Small intestine (tissue), 7 donors: ENCODE measurements at regions not wholly inside any gene's neighbourhood (a gene's known extent, or its start where the extent isn't known, plus 50 kb on each side); places are given as distances from the start of the nearest gene placed in this dataset.
"Not testable (repeated sequence)": the region's sequence is repeated elsewhere in the genome, so short reads cannot be mapped to it uniquely, and the experiment has no call there.

ENCODE experiments used
- DNase-seq, 2 donors: peaks; one replicate each; pipeline versions ENCODE4 v3.0.0 to v3.0.0-alpha.2; 2013
- FAIRE-seq: peaks from 2 replicates; lab custom pipeline; 2012; peaks lifted over from hg19 to GRCh38; lab: Jason Lieb, UNC
- H3K27ac ChIP-seq, 3 donors: one replicate each; pipeline ENCODE4 v1.5.1; 2013; ENCODE audit warnings: low read length in 2 of 3, mild to moderate bottlenecking in 2 of 3, control low read depth in 1 of 3, inconsistent platforms in 1 of 3, low read depth in 1 of 3, moderate library complexity in 1 of 3
- H3K27me3 ChIP-seq, 3 donors: one replicate each; pipeline ENCODE4 v1.6.1; 2013; ENCODE audit warnings: low read length in 3 of 3, inconsistent platforms in 1 of 3; ENCODE audit not compliant: control insufficient read depth in 3 of 3, insufficient read depth in 3 of 3
- H3K36me3 ChIP-seq, 3 donors: one replicate each; pipeline ENCODE4 v1.6.1; 2013; ENCODE audit warnings: low read length in 3 of 3, inconsistent platforms in 1 of 3, low read depth in 1 of 3, mild to moderate bottlenecking in 1 of 3, moderate library complexity in 1 of 3; ENCODE audit not compliant: control insufficient read depth in 3 of 3, insufficient read depth in 2 of 3
- H3K4me1 ChIP-seq, 3 donors: one replicate each; pipeline ENCODE4 v1.6.1; 2013; ENCODE audit warnings: low read length in 2 of 3, inconsistent platforms in 1 of 3, low read depth in 1 of 3, mild to moderate bottlenecking in 1 of 3, moderate library complexity in 1 of 3; ENCODE audit not compliant: control insufficient read depth in 3 of 3, insufficient read depth in 2 of 3
- H3K4me3 ChIP-seq, 3 donors: one replicate each; pipeline ENCODE4 v1.5.1; 2013; ENCODE audit warnings: low read length in 3 of 3, control low read depth in 1 of 3, inconsistent platforms in 1 of 3, low read depth in 1 of 3, mild to moderate bottlenecking in 1 of 3, moderate library complexity in 1 of 3
- H3K9me3 ChIP-seq, 2 donors: one replicate each; pipeline ENCODE4 v1.6.1; 2013; ENCODE audit warnings: low read depth in 1 of 2, low read length in 1 of 2; ENCODE audit not compliant: control insufficient read depth in 2 of 2, insufficient read depth in 1 of 2
- WGBS, 3 donors: extraction: QIAGEN DNeasy Blood & Tissue Kit; methylation state at CpG; one replicate each; pipeline ENCODE4 v1.1.7; 2013; 5-methylcytosine and 5-hydroxymethylcytosine counted together
- donor health status: healthy with polysubstance abuse.
- donor health status: control.
- donor health status: control.
- donor health status: Bipolar disorder and iron deficiency.
- donor health status: healthy.

GRCh38 chr14:37760275-37760674 is 164.8 kb downstream of the TTC6 start:
- FAIRE-seq, H3K36me3 ChIP-seq, H3K27ac ChIP-seq, H3K9me3 ChIP-seq, DNase-seq, H3K4me1 ChIP-seq, H3K27me3 ChIP-seq, H3K4me3 ChIP-seq: not testable (repeated sequence)
- 29 to 42% (median 37%) methylated on average over 2 of the region's 2 CpGs for WGBS, 3 donors

- Histone ChIP-seq H3K4me1 (no peaks in the 10 kb centered on the region), H3K27me3 (no peaks in the 10 kb centered on the region), H3K27ac (no peak overlapping the region), H3K36me3 (no peaks in the 10 kb centered on the region), H3K4me3 (no peak overlapping the region), H3K9me3 (no peaks in the 10 kb centered on the region)
- FAIRE-seq, result no peak
- 69 to 93% (median 89%) methylated on average over 3 of the region's 3 CpGs for WGBS, 3 donors
- DNase-seq, result no peak
These were observed 167.8 kb downstream of the TTC6 start for GRCh38 chr14:37763266-37763665.

DNA sequence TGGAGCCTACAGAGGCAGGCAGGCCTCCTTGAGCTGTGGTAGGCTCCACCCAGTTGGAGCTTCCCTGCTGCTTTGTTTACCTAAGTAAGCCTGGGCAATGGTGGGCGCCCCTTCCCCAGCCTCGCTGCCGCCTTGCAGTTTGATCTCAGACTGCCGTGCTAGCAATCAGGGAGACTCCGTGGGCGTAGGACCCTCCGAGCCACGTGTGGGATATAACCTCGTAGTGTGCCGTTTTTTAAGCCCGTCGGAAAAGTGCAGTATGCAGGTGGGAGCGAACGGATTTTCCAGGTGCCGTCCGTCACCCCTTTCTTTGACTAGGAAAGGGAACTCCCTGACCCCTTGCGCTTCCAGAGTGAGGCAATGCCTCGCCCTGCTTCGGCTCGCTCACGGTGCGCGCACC is 176.9 kb downstream of the TTC6 start:
- FAIRE-seq, H3K4me1 ChIP-seq, DNase-seq, H3K36me3 ChIP-seq, H3K4me3 ChIP-seq, H3K27me3 ChIP-seq, H3K9me3 ChIP-seq, H3K27ac ChIP-seq: not testable (repeated sequence)
- 87 to 94% (median 94%) methylated on average over 23 of the region's 23 CpGs for WGBS, 3 donors

- FAIRE-seq (no peak), DNase-seq (no peak)
- 90 to 97% (median 92%) methylated on average over 4 of the region's 4 CpGs for WGBS, 3 donors
- no peaks in the 10 kb centered on the region for H3K27me3 ChIP-seq
- peaks cover 1 to 6% of the 10 kb centered on the region in 2 donors for H3K9me3 ChIP-seq
- no peak overlapping the region for H3K4me3 ChIP-seq
- no peaks in the 10 kb centered on the region for H3K4me1 ChIP-seq
- H3K27ac ChIP-seq, result no peak overlapping the region
- peaks cover 0 to 4% (median 0%) of the 10 kb centered on the region in 3 donors for H3K36me3 ChIP-seq
These were observed 181.5 kb downstream of the TTC6 start for GRCh38 chr14:37776791-37777499.

GRCh38 chr14:37778135-37778943 is 182.9 kb downstream of the TTC6 start:
- no peak for FAIRE-seq

DNA sequence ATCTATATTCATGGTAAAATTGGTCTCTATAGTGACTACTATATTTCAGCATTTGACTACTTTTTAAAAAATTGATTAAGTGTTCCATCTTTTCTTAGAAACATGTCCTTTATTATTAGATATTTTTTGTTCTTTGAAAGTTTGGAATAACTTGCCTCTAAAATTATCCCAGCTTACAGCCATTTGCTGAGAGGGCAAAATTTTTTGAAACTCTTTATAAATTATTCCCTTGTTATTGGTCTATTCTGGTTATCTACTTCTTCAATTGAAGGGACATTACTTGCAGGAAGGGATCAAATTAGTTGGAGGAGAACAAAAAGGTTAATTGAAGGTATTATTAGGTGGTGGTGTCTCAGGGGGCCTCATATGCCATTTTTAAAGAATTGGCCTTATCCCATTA is 184.1 kb downstream of the TTC6 start:
- Histone ChIP-seq H3K36me3 (peaks cover 0 to 4% (median 0%) of the 10 kb centered on the region in 3 donors), H3K4me3 (no peak overlapping the region), H3K9me3 (peaks cover 1 to 6% of the 10 kb centered on the region in 2 donors), H3K4me1 (no peaks in the 10 kb centered on the region), H3K27ac (no peak overlapping the region), H3K27me3 (no peaks in the 10 kb centered on the region)
- DNase-seq (no peak), FAIRE-seq (no peak)

More at GRCh38 chr14:37778135-37778943, 182.9 kb downstream of the TTC6 start:
- WGBS, 3 donors, result 85 to 90% (median 88%) methylated on average over 5 of the region's 5 CpGs
- peaks cover 1 to 6% of the 10 kb centered on the region in 2 donors for H3K9me3 ChIP-seq
- H3K27ac ChIP-seq, result no peak overlapping the region
- H3K4me1 ChIP-seq, result no peaks in the 10 kb centered on the region
- H3K4me3 ChIP-seq, result no peak overlapping the region
- DNase-seq, result no peak
- H3K36me3 ChIP-seq, result peaks cover 0 to 4% (median 0%) of the 10 kb centered on the region in 3 donors
- no peaks in the 10 kb centered on the region for H3K27me3 ChIP-seq

GRCh38 chr14:37780731-37781130 is 185.3 kb downstream of the TTC6 start:
- not testable (repeated sequence) for H3K4me3 ChIP-seq, H3K4me1 ChIP-seq, H3K27me3 ChIP-seq, DNase-seq, FAIRE-seq, H3K36me3 ChIP-seq, H3K27ac ChIP-seq, H3K9me3 ChIP-seq
- WGBS, 3 donors, result 81 to 86% (median 82%) methylated on average over 4 of the region's 4 CpGs

DNA sequence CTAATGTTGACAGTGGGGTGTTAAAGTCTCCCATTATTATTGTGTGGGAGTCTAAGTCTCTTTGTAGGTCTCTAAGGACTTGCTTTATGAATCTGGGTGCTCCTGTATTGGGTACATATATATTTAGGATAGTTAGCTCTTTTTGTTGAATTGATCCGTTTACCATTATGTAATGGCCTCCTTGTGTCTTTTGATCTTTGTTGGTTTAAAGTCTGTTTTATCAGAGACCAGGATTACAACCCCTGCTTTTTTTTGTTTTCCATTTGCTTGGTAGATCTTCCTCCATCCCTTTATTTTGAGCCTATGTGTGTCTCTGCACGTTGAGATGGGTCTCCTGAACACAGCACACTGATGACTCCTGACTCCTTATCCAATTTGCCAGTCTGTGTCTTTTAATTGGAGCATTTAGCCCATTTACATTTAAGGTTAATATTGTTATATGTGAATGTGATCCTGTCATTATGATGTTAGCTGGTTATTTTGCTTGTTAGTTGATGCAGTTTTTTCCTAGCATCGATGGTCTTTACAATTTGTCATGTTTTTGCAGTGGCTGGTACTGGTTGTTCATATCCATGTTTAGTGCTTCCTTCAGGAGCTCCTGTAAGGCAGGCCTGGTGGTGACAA is 188.9 kb downstream of the TTC6 start:
- 70 to 77% (median 70%) methylated on average over 3 of the region's 3 CpGs for WGBS, 3 donors
- H3K36me3 ChIP-seq, H3K27me3 ChIP-seq, H3K4me1 ChIP-seq, FAIRE-seq, H3K4me3 ChIP-seq, H3K27ac ChIP-seq, DNase-seq, H3K9me3 ChIP-seq: not testable (repeated sequence)
